ENCODE measurements at regions not wholly inside any gene's neighbourhood (a gene's known extent, or its start where the extent isn't known, plus 50 kb on each side); places are given as distances from the start of the nearest gene placed in this dataset.

DNA sequence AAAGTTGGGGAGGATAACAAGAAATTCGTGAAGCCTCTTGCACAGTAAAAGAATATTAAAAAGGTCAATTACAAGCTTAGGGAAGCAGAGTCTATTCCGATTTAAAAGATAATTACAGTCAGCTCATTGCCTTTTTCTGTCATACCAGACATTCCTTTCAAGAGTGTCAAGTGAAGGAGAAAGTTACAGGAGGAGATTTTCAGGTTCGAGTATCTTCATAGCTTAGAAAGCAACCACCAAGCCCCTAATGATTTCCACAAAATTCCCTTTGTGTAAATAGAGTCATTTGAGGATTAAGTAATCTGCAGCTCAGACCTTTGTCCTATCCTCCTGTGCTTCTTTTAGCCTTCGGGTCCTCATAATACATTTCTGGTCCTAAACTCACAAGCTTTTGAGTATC, 414.9 kb downstream of the CDH2 start:
- no peak overlapping the region for H3K27ac Mint-ChIP-seq
- no peaks in the 10 kb centered on the region for H3K27me3 Mint-ChIP-seq
- H3K4me1 Mint-ChIP-seq: no peaks in the 10 kb centered on the region
- H3K36me3 Mint-ChIP-seq: no peaks in the 10 kb centered on the region
- DNase-seq (no peak), ATAC-seq (replicated peaks) (no peak)
- no peak overlapping the region for H3K4me3 Mint-ChIP-seq
- peaks cover 0 to 5% of the 10 kb centered on the region in 2 donors for H3K9me3 Mint-ChIP-seq

DNA sequence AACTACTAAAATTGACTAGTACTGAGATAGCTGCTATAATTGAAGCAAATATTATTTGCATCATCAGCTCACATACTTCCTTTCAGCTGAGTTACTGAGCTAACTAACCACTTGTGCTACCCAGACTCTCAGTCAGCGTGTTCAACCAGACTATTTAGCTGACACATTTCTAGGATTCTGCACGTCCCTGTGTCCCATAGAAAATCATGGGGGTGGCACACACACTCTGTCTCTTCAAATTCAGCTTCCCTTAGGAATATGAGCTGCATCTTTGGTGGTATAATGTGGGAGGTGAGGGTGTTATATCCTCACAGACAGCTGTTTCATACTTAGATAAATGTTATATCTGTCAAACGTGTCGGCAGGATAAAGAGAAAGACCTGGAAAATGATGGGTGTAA, 424.0 kb downstream of the CDH2 start:
- no peaks in the 10 kb centered on the region for H3K36me3 Mint-ChIP-seq
- no peak for ATAC-seq (replicated peaks)
- H3K4me3 Mint-ChIP-seq: no peak overlapping the region

DNA sequence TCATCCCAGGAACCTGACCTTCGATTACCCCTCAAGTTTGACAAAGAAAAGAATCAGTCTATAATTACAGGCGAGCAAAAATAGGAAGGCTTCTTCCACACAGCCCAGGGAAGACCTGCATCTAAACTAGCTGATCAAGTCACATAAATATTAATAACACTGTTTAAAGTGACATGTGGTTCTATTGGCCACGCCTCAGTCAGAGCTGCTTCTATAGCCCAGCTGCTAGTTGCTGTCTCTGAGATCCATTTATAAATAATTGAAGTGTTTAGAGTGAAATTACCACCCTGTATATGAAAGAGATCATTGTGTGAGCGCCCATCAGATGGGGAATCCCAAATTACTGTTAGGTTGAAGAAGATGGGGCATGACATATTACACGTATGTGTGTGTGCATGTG, 426.0 kb downstream of the CDH2 start:
- H3K27me3 Mint-ChIP-seq: no peaks in the 10 kb centered on the region
- H3K36me3 Mint-ChIP-seq: no peaks in the 10 kb centered on the region
- DNase-seq: no peak
- no peaks in the 10 kb centered on the region for H3K4me1 Mint-ChIP-seq
- ATAC-seq (replicated peaks): no peak
- peaks cover 0 to 7% of the 10 kb centered on the region in 2 donors for H3K9me3 Mint-ChIP-seq
- H3K4me3 Mint-ChIP-seq: no peak overlapping the region
- H3K27ac Mint-ChIP-seq: no peak overlapping the region

More for the DNA sequence above, 424.0 kb downstream of the CDH2 start:
- Mint-ChIP-seq H3K27ac (no peak overlapping the region), H3K4me1 (no peaks in the 10 kb centered on the region), H3K9me3 (peaks cover 0 to 3% of the 10 kb centered on the region in 2 donors), H3K27me3 (no peaks in the 10 kb centered on the region)
- DNase-seq: no peak

DNA sequence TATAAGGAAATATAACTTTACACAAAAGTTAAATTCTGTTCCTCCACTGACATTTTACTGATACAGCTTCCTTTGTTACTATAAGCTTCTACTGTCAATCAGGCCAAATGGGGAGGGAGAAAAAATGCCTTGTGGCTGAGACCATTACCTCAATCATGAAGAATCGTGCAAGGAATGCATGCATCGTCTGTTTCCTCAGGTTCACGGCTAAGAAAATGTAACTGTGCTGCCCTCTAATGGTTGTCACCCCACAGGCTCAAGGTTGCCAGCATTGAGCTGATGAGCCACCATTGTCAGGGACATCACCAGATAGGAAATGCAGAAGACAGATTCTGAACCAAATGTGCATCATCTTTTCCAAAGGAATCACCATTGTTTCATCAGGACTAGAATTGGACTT, 426.9 kb downstream of the CDH2 start:
- DNase-seq: no peak
- Mint-ChIP-seq H3K4me1 (no peaks in the 10 kb centered on the region), H3K4me3 (no peak overlapping the region), H3K9me3 (peaks cover 0 to 7% of the 10 kb centered on the region in 2 donors), H3K27ac (no peak overlapping the region), H3K36me3 (no peaks in the 10 kb centered on the region), H3K27me3 (no peaks in the 10 kb centered on the region)
- ATAC-seq (replicated peaks): peak in 1 of 2 donors; percentile 34

DNA sequence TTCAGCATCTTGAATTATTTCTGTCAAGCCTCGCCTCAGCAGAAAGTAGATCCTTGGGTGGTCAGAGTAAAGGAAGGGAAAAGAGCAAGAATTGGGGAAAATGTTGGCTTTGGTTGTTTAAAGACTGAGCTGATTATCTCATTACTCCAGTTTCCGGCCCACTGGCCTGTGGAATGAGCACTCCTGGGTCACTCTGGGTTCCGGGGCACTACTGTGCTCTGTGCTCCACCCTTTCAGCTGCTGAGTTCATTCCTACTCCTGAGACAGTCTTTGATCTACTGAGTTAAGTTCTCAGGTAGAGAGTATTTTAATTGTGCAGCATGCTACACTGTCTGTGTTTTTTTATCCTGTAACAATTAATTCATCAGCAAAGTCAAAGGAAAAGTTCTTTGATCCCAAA, 427.7 kb downstream of the CDH2 start:
- peaks cover 0 to 6% of the 10 kb centered on the region in 2 donors for H3K9me3 Mint-ChIP-seq
- no peak for DNase-seq
- H3K4me3 Mint-ChIP-seq: no peak overlapping the region
- no peaks in the 10 kb centered on the region for H3K36me3 Mint-ChIP-seq
- H3K27me3 Mint-ChIP-seq: no peaks in the 10 kb centered on the region
- H3K4me1 Mint-ChIP-seq: no peaks in the 10 kb centered on the region
- H3K27ac Mint-ChIP-seq: no peak overlapping the region
- no peak for ATAC-seq (replicated peaks)

DNA sequence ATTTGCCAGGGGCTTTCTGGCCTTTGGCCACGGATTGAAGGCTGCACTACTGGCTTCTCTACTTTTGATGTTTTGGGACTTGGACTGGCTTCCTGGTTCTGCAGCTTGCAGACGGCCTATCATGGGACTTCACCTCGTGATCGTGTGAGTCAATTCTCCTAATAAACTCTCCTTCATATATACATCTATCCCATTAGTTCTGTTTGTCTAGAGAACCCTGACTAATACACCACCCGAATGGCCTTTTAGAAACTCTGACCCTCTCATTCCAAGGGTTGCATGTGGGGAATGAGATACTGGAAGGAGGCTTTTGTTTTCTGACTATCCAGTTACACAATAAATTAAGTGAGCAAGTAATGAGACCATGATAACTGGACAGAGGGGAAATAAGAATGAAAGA, 430.7 kb downstream of the CDH2 start:
- H3K36me3 Mint-ChIP-seq: no peaks in the 10 kb centered on the region
- H3K27ac Mint-ChIP-seq: no peak overlapping the region
- DNase-seq (no peak), ATAC-seq (replicated peaks) (no peak)
- no peaks in the 10 kb centered on the region for H3K27me3 Mint-ChIP-seq
- peaks cover 0 to 8% of the 10 kb centered on the region in 2 donors for H3K9me3 Mint-ChIP-seq
- H3K4me3 Mint-ChIP-seq: no peak overlapping the region
- H3K4me1 Mint-ChIP-seq: no peaks in the 10 kb centered on the region

DNA sequence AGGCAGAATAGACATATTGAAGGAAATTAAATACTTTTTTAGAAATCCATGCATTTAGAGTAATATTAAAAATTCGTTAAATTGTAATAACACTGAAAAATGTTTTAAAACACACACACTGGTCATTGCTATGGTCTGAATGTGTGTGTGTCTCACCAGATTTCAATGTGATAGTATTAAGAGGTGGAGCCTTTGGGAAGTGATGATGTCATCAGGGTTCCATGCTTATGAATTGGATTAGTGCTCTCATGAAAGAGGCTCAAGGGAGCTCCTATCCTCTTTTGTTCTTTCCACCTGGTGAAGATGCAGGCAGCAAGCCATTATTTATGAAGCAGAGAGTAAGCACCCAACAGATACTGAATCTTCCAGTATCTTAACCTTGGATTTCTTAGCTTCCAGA, 441.8 kb downstream of the CDH2 start:
- Mint-ChIP-seq H3K27me3 (no peaks in the 10 kb centered on the region), H3K9me3 (peaks cover 0 to 7% of the 10 kb centered on the region in 2 donors), H3K36me3 (no peaks in the 10 kb centered on the region), H3K4me3 (no peak overlapping the region), H3K27ac (no peak overlapping the region), H3K4me1 (no peaks in the 10 kb centered on the region)
- DNase-seq (no peak), ATAC-seq (replicated peaks) (no peak)

DNA sequence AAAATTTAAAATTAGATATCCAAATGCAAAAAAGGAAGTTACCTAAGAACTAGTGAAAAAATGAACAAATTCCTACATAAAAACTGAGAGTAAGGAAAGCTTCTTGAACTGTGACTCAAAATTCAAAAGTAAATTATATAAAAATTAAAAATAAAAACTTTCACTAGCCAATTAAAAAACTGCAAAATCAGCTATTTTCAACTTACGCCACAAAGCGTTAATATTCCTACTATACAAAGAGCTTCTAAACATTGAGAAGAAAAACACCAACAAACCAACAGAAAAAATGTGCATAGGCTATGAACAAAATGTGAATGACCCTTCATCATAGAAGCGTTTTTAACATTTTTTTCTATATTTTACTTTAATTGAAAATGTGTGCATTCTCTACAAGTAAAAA, 445.7 kb downstream of the CDH2 start:
- DNase-seq: no peak
- Mint-ChIP-seq H3K36me3 (no peaks in the 10 kb centered on the region), H3K27ac (no peak overlapping the region), H3K27me3 (no peaks in the 10 kb centered on the region), H3K4me1 (no peaks in the 10 kb centered on the region), H3K4me3 (no peak overlapping the region), H3K9me3 (peaks cover 6 to 18% of the 10 kb centered on the region in 2 donors)
- no peak for ATAC-seq (replicated peaks)

DNA sequence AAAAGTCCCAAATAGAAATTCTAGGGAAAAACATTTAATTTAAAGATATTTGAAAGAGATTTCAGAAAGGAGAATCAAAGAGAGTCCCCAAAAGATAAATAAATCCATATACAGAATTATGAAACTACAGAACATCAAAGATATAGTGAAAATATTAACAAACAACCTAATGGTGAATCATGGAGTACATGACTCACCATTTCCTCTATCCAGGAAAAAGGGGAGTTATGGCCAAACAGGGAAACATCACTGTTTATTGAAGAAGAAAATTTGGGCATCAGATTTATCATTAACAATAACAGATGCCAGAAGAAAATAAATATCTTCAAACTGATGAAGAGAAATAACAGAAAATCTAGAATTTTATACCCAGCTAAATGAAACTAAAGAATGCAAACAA, 448.3 kb downstream of the CDH2 start:
- DNase-seq (no peak), ATAC-seq (replicated peaks) (no peak)
- Mint-ChIP-seq H3K27ac (no peak overlapping the region), H3K9me3 (peaks cover 14 to 19% of the 10 kb centered on the region in 2 donors), H3K4me3 (no peak overlapping the region), H3K36me3 (no peaks in the 10 kb centered on the region), H3K27me3 (no peaks in the 10 kb centered on the region), H3K4me1 (no peaks in the 10 kb centered on the region)

DNA sequence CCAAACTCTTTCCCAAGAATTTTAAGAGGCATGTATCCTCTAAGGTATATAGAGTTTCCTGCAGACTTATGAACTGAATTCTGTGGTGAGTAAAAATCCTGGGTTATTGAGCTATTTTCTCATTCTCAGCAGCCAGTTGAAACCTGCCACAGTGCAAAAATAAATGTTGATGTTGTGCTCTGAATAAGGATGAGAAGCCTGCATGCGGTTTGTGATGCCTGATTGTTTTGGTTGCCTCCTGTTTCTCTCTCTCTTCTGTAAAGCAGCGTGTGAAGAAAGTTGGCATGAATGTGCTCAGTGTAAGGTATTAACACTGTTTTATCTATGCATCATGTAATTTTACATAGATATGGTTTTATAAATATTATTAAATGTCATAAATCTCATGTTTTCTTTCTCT, 452.6 kb downstream of the CDH2 start:
- Mint-ChIP-seq H3K4me1 (no peaks in the 10 kb centered on the region), H3K27ac (no peak overlapping the region), H3K36me3 (no peaks in the 10 kb centered on the region), H3K4me3 (no peak overlapping the region), H3K27me3 (no peaks in the 10 kb centered on the region), H3K9me3 (peaks cover 14 to 15% of the 10 kb centered on the region in 2 donors)
- DNase-seq (no peak), ATAC-seq (replicated peaks) (no peak)

DNA sequence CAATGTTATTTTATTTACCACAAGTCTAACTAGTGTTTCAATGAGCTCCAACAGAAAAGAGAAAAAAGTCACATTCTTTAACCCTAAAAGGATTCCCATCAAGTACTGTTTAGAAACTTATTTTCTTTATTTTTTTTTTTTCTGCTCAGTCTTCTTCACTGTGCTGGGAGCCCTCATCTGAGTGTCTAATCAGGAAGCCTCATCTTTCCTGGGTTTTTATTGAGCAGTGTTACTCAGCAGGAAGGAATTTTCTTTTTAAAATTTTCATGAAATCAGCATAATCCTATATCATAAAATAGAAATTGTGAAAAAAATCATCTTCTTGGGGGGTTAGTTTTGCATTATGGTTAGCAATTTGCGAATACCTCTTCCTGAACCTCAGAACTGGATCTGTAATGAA, 453.8 kb downstream of the CDH2 start:
- Mint-ChIP-seq H3K27ac (no peak overlapping the region), H3K4me3 (no peak overlapping the region), H3K27me3 (no peaks in the 10 kb centered on the region)

DNA sequence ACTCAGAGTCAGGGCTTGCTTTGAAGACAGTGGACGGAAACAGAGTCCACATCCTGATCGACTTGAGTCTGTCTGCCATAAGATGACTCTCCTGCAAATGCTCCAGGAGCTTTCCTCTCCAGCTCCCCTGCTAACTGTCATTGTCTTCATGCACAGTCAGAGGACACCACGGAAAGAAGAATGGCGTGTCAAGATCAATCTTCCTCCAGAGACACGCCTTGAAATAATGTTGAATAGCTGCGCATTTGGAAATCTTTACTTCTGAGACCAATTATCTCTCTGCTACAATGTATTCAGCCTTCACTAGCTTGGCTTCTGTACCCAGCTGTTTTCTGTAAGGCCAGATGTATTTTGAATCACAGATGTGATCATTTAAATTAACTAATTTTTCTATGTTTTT, 457.2 kb downstream of the CDH2 start:
- Mint-ChIP-seq H3K4me1 (no peaks in the 10 kb centered on the region), H3K27me3 (no peaks in the 10 kb centered on the region), H3K27ac (no peak overlapping the region), H3K9me3 (peaks cover 0 to 3% of the 10 kb centered on the region in 2 donors), H3K36me3 (no peaks in the 10 kb centered on the region), H3K4me3 (no peak overlapping the region)
- ATAC-seq (replicated peaks) (no peak), DNase-seq (no peak)

More for the DNA sequence above, 453.8 kb downstream of the CDH2 start:
- Mint-ChIP-seq H3K4me1 (no peaks in the 10 kb centered on the region), H3K9me3 (peaks cover 10 to 13% of the 10 kb centered on the region in 2 donors), H3K36me3 (no peaks in the 10 kb centered on the region)
- DNase-seq: no peak
- no peak for ATAC-seq (replicated peaks)

DNA sequence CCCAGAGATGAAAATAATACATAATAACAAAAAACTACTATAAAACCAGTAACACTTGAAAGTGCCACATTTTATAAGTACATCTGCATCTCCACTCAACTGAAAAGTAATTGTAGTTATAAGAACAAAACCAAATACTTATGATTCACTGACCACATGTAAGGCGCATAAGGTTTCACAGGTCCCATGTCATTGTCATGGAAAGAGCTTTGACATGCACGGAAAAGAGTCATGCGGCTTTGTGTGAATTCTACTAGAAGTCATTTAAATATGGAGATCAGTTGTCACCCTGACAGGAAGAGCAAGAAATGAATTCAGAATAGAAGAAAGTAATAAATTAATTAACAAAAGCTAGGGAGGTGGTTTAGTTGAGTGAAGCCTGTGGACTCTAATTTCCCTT, 459.1 kb downstream of the CDH2 start:
- Mint-ChIP-seq H3K27me3 (no peaks in the 10 kb centered on the region), H3K4me1 (no peaks in the 10 kb centered on the region), H3K9me3 (peaks cover 0 to 3% of the 10 kb centered on the region in 2 donors), H3K36me3 (no peaks in the 10 kb centered on the region), H3K4me3 (no peak overlapping the region), H3K27ac (no peak overlapping the region)
- DNase-seq (no peak), ATAC-seq (replicated peaks) (no peak)

DNA sequence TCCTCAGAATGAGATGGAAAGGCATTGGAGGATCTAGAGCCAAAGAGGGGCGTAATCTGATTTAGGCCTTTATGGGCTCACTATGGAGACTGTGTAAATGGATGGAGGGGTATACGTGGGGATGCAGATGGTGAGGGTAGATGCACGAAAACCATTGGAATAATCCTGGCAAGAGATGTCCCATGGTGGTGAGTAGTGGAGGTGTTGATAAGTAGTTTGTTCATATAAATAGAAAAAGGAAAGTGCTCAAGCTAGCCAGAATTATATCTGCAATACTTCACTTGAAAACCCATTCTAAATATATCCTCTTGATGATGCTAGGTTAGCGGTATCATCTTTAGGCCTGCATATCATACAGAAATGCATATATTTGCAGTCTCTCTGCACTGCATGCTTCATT, 459.7 kb downstream of the CDH2 start:
- Mint-ChIP-seq H3K4me3 (no peak overlapping the region), H3K9me3 (peaks cover 0 to 3% of the 10 kb centered on the region in 2 donors), H3K27me3 (no peaks in the 10 kb centered on the region), H3K4me1 (no peaks in the 10 kb centered on the region), H3K36me3 (no peaks in the 10 kb centered on the region), H3K27ac (no peak overlapping the region)
- no peak for ATAC-seq (replicated peaks)
- DNase-seq: no peak

DNA sequence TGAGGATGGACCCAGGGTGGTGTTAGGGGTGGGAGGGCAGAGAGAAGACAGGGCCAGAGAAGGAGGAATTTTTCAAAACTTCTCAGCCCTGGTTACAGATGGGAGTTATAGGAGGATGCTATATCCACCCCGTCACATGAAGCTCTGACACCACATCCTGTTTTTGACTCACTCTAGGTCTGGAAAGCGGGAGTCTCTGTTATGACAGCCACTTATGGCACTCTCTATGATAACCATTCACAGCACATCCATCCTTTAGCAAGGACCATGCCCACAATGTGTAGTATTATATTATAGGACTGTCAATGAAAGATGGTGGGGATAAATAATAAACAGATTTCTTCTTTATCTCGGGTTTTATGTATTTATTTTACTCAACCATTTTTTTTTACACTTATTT, 461.2 kb downstream of the CDH2 start:
- Mint-ChIP-seq H3K27me3 (no peaks in the 10 kb centered on the region), H3K27ac (no peak overlapping the region), H3K4me3 (no peak overlapping the region), H3K36me3 (no peaks in the 10 kb centered on the region), H3K4me1 (no peaks in the 10 kb centered on the region), H3K9me3 (peaks cover 0 to 3% of the 10 kb centered on the region in 2 donors)
- DNase-seq: no peak
- no peak for ATAC-seq (replicated peaks)

DNA sequence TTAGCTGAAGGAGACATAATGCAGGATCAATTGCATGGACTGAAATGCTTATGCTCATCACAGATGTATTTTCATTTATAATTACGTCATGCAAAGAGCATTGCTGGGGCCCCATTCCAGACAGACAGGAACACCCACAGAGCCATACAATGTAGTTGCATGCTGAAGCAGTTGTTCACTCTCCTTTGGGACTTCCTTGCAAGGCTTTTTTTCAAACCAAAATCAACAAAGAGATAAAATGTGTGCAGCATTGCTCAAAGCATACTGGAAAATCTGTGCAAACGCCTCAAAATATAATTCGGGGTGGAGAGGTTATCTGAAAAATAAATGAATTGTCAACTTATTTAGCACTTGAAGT, 463.2 kb downstream of the CDH2 start:
- Mint-ChIP-seq H3K36me3 (no peaks in the 10 kb centered on the region), H3K27me3 (no peaks in the 10 kb centered on the region), H3K4me3 (no peak overlapping the region), H3K9me3 (peaks cover 0 to 11% of the 10 kb centered on the region in 2 donors), H3K4me1 (no peaks in the 10 kb centered on the region), H3K27ac (no peak overlapping the region)
- DNase-seq (no peak), ATAC-seq (replicated peaks) (no peak)
